A549 (cell line): ENCODE measurements at regions not wholly inside any gene's neighbourhood (a gene's known extent, or its start where the extent isn't known, plus 50 kb on each side); places are given as distances from the start of the nearest gene placed in this dataset.

Experiments used
- CTCF ChIP-seq: fragments of >200 bp; sonication (Bioruptor Twin); formaldehyde crosslinking; IDR thresholded peaks from 3 replicates; pipeline ENCODE4 v1.5.1; 2016
- EP300 ChIP-seq, 2 experiments: fragments of >200 bp; sonication (Bioruptor Twin); formaldehyde crosslinking; IDR thresholded peaks; 2 replicates in 1 of 2; 3 replicates in 1 of 2; pipeline ENCODE4 v1.6.1; 2016 to 2017
- HDAC2 ChIP-seq: fragments of 200-600 bp; sonication (generic); IDR thresholded peaks from 2 replicates; pipeline ENCODE4 v1.6.1; 2016
- JUN ChIP-seq, 2 experiments: fragments of >200 bp; sonication (Bioruptor Twin); formaldehyde crosslinking; IDR thresholded peaks; 2 replicates in 1 of 2; 3 replicates in 1 of 2; pipeline ENCODE4 v1.6.1; 2016 to 2017
- NPAS2 ChIP-seq: fragments of 250-450 bp; sonication (Bioruptor Pico); IDR thresholded peaks from 2 replicates; pipeline ENCODE4 v1.8.0; 2022; ENCODE audit warnings: mild to moderate bottlenecking, moderate library complexity, borderline replicate concordance
- POLR2A ChIP-seq: IDR thresholded peaks from 2 replicates; pipeline ENCODE4 v1.6.1; 2012; ENCODE audit warnings: mild to moderate bottlenecking, low read length
- RAD21 ChIP-seq, 2 experiments: fragments of >200 bp in 1 of 2; sonication (Bioruptor Twin) in 1 of 2; formaldehyde crosslinking in 1 of 2; IDR thresholded peaks in 1 of 2; conservative IDR thresholded peaks in 1 of 2; 2 replicates in 1 of 2; 3 replicates in 1 of 2; pipeline ENCODE4 v1.6.1; 2012 to 2018; ENCODE audit warnings: inconsistent platforms in 1 of 2
- REST ChIP-seq: fragments of 200-600 bp; sonication (generic); IDR thresholded peaks from 2 replicates; pipeline ENCODE4 v1.6.1; 2016; ENCODE audit warnings: antibody characterized with exemption, mild to moderate bottlenecking, moderate library complexity
- SMC3 ChIP-seq: fragments of >200 bp; sonication (Bioruptor Twin); formaldehyde crosslinking; IDR thresholded peaks from 3 replicates; pipeline ENCODE4 v1.6.1; 2018; ENCODE audit warnings: inconsistent platforms
- TP53 ChIP-seq: fragments of 250-450 bp; sonication (Bioruptor Pico); IDR thresholded peaks from 2 replicates; pipeline ENCODE4 v1.5.0; 2021; ENCODE audit warnings: mild to moderate bottlenecking, moderate library complexity
- ZC3H11A ChIP-seq: fragments of 450-650 bp; IDR thresholded peaks from 2 replicates; pipeline ENCODE4 v1.6.1; 2014; ENCODE audit warnings: antibody characterized with exemption, mild to moderate bottlenecking

- TF ChIP-seq POLR2A: no peak
- no peak for TF ChIP-seq SMC3
- no peak for TF ChIP-seq CTCF
- no peak for TF ChIP-seq REST
- TF ChIP-seq JUN (IDR thresholded peaks at IDR 0.05): no peak
- TF ChIP-seq EP300 (IDR thresholded peaks at IDR 0.05): no peak
- no peak for TF ChIP-seq RAD21 (conservative IDR thresholded peaks at IDR 0.05 in 1 of 2, IDR thresholded peaks at IDR 0.05 in 1 of 2)
- no peak for TF ChIP-seq NPAS2 (CRISPR knock-in tag)
- TF ChIP-seq ZC3H11A: no peak
- no peak for TF ChIP-seq HDAC2
- TF ChIP-seq TP53 (CRISPR knock-in tag): no peak
These were observed 104.7 kb upstream of the NFIA start for GRCh38 chr1:60977661-60978060.
